Activated CD8-positive, alpha-beta memory T cell treated with anti-CD3 and anti-CD28 coated beads, Interleukin-2, amount 50 U/mL, for 1 hour (primary cell): ENCODE measurements at regions not wholly inside any gene's neighbourhood (a gene's known extent, or its start where the extent isn't known, plus 50 kb on each side); places are given as distances from the start of the nearest gene placed in this dataset.

Experiments used
- DNase-seq: peaks from one replicate; pipeline ENCODE4 v3.0.0-alpha.2; 2020; ENCODE audit errors: extremely low read depth

DNA sequence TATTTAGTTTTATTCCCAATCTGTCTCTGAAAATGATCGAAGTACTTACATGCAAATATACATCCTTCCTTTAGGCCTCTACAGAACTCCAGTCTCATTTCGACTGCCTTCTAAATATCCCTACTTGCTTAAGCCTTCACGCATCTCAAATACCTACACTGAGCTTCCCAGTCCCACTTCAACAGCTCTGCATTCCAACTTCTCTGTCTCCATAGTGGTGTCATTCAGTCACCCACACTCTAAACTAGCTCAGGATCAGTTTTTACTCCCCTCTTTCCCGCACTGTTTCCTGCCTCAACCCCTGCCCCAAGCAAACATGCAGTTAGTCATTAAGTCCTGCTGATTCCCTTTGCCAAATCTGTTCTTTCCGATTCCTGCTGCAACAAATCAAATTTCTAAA, 91.8 kb upstream of the PREP start:
- no peak for DNase-seq

DNA sequence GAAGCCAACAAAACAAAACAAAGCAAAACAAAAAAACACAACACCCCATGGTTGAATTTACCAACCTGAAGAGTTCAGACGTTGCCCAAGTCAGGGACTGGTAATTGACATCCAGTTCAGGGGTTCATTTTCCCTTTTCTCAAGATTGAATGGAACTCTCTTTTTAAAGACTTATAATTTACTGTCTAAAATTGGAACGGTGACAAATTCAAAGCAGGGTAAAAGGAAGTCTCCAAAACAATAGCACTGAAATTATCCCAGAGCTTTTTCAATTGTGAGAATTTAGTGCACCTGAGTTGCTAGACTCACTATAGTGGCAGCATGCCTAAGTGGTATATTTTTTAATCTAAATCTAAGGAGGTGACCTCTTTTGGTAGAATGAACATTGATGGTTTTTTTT, 90.9 kb upstream of the PREP start:
- DNase-seq = no peak

DNA sequence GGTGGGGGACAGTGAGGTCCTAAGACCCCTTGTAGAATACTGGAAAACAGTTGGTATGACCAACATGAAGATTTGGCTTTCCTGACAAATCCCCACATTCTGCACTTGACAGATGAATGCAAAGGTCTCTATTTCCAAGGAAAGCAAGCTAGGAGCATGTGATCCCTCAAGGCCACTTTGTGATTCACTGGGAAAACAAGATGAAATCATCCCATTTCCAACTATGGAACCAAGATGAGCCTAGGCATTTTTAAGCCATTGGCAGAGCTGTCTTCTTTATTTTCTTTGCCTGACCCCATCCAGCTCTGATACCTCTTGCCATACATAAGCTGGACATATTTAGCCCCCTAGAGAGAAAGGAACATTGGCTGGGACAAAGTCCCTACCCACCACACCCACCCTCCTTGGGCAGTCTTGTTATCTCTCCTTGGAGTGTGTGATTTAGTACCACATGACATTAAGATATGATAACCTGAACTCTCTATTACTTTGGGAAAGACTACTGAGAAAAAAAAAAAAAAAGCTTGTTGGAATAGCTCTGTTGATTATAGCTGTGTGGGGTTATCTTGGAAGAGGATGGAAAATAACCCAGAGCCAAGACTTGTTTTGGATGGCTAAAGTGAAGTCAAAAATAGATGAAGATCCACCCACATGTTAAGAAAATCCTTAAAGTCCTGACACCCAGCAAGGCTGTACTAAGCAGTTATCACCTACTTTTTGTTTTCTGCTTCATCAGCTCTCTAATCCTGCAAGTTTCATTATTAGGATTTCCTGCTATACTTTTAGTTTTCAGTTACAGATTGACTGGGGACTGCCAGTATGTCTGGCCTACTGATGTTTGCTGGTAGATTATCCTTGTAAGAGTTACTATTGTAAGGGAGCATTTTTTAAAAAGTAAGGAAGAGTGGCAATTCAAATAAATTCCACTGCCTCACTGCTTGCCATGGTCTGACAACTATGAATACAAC, 90.1 kb upstream of the PREP start:
- no peak for DNase-seq

DNA sequence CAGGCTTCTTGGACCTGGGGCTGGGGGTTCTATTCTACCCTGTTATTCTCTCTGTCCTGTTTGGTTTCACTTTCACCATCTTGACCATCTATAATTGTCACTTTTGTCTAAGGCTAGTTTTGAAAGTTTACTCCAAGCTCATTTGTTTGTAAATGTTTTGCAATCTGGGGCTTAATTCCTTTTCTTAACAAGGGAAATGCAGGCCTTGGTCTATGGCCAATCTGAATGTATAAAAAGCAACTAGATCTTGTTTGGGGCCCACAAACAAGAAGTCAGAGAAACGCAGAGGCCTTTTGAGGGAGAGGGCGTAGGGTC, 86.3 kb upstream of the PREP start:
- DNase-seq = no peak

DNA sequence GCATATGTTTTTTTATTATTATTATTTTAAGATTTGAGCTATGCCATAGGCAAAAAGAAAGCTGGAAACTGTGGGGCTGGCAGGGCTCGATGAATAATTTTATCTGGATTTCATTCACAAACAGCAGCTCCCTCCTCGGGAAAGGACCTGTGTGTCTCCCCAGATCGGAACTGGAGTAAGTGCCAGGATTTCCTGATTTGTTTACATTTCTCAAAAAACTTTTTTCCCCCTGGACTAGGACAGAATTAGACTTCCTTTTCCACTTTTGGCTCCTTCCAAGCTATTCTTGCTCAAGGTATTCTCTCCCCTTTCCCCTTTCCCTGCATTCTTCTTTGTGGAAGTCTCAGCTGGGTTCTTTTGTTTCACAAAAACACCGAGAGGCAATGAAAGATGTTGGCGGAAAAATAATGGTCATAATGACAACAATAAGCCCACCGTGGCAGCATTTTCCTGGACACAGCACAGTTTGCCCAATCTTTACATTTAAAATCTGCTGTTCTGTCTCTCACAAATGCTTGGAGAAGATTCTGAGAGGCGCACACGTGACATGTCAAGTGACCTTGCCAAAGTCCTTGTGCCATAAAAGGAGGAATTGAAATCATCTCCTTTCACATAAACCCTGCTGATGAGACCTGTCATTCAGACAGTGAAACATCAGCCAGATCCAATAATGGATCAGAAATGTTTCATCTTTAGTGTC, 85.8 kb upstream of the PREP start:
- DNase-seq = no peak

DNA sequence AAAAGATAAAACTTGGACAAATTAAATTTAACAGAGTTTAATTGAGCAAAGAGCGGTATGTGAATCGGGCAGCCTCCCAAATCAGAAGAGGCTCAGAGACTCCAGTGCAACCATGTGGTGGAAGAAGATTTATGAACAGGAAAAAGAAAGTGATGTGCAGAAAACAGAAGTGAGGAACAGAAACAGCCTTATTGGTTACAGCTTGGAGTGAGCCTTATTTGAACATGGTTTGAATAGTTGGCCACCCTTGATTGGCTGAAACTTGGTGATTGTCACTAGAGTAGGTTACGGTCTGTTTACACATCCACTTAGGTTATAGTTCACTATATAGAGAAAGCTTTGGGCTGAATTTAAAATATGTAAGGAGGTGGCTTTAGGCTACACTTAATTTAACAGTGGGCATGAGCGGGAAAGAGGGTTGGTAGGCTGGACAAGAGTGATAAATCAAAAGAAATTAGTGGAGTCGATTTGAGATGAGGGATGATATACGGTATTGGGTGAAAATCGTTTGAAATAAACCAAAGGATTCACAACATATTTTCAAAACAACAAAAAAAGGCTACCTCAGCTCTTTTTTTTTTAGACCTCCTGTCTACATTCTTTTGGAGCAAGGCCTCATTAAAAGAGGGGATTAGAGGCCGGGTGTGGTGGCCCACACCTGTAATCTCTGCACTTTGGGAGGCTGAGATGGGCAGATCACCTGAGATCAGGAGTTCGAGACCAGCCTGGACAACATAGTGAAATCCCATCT, 84.3 kb upstream of the PREP start:
- DNase-seq = no peak

DNA sequence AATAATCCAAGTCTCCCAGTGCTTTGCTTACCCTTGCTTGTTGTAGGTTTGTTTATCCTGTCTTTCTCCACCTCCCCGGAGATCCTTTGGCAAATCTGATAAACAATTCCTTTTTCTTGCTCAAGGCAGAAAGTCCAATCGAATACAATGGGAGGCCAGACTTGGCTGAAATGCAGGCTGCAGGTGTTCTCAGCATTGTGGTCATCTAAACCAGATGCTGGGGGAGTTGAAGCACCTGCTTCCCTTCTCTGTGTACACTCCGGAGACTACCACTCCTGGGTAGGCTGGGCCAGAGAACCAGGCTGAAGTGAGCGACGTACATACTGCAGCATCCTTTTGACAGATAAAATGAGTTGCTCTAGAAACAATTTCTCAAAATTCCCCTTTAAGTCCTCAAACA, 82.6 kb upstream of the PREP start:
- no peak for DNase-seq

DNA sequence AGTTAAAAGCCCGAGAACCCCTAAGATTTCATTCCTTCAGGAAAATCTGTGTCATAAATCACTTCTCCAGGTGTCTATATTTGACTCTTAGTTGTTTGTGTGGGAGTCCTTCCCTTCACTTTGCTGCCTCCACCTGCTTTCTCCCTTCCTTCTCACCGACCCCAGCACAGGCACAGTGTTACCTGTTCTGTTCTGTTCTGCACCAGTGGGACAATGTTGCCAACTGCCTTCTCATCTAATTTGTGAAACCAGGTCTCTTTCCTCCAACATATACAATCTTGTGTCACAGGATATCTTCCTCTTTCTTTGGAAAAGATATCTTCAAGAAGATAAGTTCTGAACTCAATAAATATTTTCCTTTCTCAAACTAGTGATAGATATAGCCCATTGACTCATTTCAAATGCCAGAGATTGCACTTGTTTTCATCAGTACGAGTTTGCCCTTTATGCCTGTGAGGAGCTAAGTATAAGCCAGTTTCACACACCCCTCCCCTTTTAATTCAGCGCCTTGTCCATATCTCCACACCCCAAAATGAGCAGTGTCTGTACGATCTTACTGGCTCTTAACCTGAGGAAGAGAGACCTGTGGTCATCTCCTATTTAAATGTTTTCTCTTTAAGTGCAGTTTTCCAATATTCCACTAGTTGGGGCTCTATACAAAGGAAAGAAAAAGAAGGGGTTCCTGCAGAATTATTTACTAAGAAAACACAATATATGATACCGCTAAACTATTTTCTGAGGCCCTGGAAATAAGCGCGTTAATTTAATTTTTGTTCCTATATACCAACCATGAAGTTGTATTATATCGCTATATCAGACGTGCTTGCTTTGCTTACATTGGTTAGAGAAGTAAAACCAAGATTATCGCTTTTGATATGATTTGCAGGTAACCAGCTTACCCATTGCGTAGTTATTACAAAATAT, 81.6 kb upstream of the PREP start:
- no peak for DNase-seq

DNA sequence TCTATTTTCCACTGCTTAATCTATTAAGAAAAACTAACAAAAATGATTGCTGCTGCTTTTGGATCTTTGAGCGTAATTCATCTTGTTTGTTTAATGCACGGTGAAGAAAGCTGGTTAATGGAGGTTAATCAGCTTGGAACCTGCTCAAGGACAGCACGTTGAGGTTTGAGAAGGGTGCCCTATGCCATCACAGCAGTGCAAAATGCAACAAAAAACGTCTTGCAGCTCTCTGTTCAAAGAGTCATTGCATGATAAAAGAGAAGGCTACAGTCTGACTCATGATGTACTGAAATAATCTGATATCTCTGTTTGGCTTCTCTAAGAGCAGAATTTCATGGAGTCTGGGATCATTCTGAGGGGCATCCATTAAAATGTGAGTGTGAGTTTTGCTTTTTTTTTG, 80.6 kb upstream of the PREP start:
- no peak for DNase-seq

DNA sequence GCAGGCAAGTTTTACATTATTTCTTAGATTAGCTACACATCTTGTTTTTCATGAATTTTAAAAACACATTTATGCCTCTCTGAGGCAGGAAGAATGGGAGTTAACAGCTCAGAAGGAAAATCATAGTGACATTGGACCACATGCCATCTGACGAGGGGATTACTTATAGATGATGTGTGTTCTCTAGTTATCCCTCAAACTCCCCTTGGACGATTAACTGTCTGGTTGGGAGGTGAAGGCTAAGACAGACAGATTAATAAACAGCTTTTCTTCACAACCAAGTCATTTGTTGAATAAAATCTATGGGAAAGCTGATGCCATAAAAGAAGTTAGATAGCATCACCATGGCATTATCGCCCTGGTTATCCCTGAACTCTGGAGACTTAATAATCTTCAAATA, 80.0 kb upstream of the PREP start:
- DNase-seq = no peak

DNA sequence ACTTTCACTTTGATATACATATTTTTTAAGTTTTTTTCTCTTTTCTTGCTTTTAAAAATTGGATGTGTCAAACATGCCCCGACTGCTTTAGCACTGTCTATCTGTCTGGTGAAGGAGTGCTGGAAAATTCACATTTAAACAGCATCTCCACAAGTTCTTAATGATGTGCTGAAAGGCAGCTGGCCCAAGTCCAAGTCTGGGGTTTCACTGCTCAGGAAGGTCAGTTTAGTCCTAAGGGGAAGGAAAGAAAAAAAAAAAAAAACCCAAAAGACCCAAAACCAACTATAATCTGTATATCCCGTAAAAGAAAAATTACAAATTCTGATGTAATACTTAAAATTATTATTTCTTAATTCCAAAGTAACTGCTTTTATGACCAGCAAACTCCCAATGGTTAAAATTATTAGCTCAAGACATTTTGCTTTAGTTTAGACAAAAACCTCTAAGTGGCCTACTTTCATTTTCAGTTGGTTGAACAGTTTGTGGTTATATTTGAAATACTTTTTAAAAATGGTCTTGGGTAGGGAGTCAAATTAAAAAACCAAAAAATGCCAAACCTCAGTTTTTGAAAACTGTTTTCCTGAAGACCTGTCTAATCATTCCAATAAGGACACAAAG, 79.5 kb upstream of the PREP start:
- DNase-seq = no peak

DNA sequence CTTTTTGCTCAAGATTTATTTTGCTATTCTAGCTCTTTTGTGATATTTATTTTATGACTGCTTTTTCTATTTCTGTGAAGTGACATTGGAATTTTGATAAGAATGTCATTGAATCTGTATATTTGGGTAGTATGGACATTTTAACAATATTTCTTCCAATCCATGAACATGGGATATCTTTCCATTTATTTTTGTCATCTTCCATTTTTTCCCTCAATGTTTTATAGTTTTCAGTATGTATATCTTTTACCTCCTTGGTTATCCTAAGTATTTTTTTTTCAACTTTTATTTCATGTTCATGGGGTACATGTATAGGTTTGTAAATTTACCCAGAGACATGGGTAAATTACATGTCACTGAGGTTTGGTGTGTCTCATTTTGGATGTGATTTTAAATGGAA, 74.1 kb upstream of the PREP start:
- no peak for DNase-seq

DNA sequence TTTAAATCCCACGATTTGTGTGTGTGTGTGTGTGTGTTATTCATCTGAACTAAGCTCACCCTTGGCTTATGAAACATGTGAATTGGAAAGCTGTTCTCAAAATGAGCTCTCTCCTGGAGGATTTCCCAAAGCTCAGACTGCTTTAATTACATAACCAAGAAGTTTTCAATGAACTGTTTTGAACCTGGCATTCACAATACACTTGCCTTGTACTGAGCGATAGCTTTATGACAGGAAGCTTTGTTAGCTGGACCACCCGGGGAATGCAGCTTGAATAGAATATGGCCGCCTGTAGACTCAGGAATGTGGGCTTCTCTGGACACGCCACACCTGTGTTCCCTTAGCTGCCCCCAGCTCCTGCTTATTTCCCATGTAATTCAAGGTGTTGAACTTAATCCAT, 71.4 kb upstream of the PREP start:
- no peak for DNase-seq

DNA sequence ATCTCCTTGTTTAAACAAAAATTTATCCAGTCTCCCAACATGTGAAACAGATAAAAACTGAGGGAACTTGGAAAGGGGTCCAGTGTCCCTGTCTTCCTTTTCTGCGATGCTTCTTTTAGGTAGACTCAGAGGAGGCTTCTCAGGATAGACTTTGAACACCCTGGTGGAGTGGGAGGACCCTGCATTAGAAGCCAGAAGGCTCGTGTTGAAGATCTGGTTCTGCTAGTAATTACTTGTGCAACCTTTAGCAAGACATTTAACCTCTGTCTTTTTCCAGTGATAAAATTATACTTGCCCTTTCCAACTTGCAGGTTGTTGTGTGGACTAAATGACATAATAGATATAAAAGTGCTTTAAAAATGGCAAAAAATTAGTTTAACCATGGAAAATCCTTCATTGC, 67.1 kb upstream of the PREP start:
- no peak for DNase-seq

DNA sequence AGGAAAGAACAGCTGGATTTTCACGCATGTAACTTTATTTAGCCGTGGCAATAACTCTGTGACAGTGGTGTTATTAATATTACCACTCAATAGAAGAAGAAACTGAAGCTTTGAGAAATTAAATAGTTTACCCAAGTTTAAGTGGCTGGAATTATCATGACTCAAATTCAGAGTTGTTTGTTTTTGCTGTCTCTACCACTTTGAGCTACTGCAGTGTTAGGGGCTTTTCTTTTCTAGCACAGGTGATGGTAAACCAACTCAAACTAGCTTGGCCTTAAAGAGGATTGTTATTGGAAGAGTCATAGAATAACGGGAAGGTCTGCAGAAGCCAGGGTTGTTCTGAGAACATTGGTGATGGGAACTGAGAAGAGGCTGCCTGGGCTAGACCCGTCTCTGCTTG, 66.0 kb upstream of the PREP start:
- DNase-seq = no peak

DNA sequence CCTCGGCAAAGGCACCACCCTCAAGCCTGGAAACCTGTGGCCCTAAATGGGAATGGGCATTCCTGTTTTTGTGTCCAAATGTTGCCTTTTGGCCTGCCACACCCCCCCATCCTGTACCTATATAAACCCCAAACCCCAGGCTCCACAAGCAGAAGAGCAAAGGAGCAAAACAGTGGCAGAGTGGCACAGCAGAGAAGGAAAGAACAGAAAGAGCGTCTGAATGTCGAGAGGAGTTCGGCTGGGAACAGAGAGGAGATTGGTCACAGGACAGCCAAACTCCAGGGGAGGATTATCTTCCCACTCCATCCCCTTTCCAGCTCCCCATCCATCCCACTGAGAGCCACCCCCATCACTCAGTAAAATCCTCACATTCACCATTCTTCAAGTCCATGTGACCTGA, 58.0 kb upstream of the PREP start:
- DNase-seq = no peak

DNA sequence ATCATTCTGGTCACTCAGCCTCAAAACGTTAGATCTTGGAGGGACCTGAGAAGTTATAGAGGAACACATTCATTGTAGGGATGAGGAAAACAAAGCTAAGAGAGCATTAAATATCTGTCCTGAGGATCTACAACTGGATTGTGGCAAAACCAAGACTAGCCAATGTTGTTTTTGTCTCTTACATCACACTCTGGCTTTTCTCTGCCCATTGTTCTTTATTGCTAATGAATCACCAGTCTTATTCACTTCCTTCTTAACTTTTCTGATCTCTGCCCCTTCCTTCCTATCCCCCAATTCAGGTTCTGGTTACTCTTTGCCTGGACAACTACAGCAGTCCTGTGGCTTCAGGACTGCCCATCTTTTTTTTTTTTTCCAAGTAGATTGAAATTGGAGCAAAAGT, 57.0 kb upstream of the PREP start:
- no peak for DNase-seq

DNA sequence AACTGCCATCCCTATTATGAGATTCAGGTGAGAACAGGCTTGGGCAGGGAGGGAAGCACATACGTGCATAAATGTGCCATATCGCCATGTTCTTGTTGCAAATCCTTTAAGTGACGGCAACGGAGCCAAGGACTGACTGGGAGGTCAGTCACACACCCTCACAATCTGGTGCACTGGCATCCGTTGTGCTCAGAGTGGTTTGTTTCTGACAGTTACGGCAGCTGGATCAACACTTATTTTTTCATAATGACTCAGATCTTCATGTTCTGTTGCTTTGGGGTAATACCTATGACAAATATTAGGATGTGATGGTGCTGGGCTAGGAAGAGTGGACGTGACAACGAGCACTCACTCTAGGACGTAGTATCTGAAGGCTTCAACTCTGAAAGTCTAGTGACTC, 56.2 kb upstream of the PREP start:
- DNase-seq = no peak

DNA sequence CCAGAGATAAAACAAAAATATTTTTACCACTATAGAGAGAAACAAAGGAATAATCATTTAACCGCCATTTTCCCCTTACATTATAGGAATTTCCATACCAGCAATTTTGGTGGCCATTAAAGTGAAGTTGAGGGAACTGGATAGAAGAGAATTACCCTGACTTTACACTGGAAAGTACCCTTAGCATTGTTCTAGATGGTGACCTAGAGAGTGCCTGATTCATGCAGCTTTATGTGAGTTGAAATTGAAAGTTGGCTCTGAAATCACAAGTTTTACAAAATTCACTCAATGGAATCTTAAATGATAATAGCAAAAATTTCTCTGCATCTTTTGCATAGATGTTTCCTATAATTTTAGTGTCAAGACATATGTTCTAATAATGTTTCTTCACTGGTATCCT, 55.7 kb upstream of the PREP start:
- DNase-seq = no peak

DNA sequence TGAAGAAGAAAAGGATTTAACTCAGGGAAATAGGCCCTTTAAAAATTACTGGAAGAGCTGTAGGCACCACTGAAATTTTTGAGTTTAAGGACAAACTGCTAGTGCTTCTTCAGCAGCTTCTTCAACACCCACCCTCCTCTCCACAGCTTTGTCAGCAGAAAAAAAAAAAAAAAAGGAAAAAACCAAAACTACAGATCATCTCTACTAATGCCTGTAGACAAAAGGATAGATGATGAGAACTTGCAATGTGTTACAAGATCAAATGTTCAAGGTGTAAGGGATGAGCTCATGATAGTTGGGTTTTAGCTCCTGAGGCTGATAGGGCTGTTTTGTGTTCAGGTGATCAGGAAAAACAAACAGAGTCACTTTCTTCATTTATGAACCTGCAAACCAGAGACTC, 55.2 kb upstream of the PREP start:
- no peak for DNase-seq

DNA sequence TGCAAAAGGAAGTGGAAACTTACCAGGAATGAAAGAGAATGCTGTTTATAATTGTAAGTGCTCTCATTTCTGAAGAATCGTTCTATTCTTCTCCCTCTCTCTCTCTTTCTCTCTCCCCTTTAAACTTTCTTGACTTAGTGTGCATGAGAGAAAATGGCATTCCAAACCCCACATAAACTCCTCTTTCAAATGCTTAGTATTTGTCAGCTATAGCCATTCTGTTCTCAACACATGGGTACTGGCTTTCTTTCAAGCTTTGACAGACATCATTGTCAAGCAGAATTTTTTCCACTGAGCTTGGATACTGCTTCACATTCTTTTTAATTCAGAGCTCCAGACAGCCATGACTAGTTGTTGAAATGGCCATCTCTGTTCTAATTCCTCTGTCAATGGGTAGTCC, 51.1 kb upstream of the PREP start:
- DNase-seq = no peak
